Prostate gland (tissue), 2 donors: ENCODE measurements at regions not wholly inside any gene's neighbourhood (a gene's known extent, or its start where the extent isn't known, plus 50 kb on each side); places are given as distances from the start of the nearest gene placed in this dataset.
A peak's percentile ranks its signal among the peaks of the same experiment; 100 is the strongest.

Source experiments
- DNase-seq: peaks from one replicate; pipeline ENCODE4 v3.0.0-alpha.2; 2019; ENCODE audit warnings: low spot score
- H3K27ac ChIP-seq, 2 donors: fragments of 200-600 bp; sonication (generic); 2 replicates each; pipeline ENCODE4 v1.5.1; 2017 to 2019
- H3K27me3 ChIP-seq: fragments of 200-600 bp; sonication (generic); replicated peaks from 2 replicates; pipeline ENCODE4 v1.5.1; 2019; ENCODE audit not compliant: insufficient read depth
- H3K36me3 ChIP-seq, 2 donors: fragments of 200-600 bp; sonication (generic); 1 replicate in 1 of 2; 2 replicates in 1 of 2; pipeline versions ENCODE4 v1.5.1 to v1.8.1; 2017 to 2019
- H3K4me1 ChIP-seq: fragments of 200-600 bp; sonication (generic); replicated peaks from 2 replicates; pipeline ENCODE4 v1.5.1; 2019
- H3K4me3 ChIP-seq, 2 donors: fragments of 200-600 bp; sonication (generic); 2 replicates each; pipeline ENCODE4 v1.5.1; 2017 to 2019
- H3K9me3 ChIP-seq: fragments of 200-600 bp; sonication (generic); 2 replicates; pipeline ENCODE4 v1.5.1; 2017
- POLR2A ChIP-seq: fragments of 450-650 bp; IDR thresholded peaks from one replicate; pipeline ENCODE4 v1.6.1; 2016; ENCODE audit warnings: antibody characterized with exemption, mild to moderate bottlenecking
- POLR2AphosphoS5 ChIP-seq: sonication (generic); formaldehyde crosslinking; IDR thresholded peaks from one replicate; pipeline ENCODE4 v1.6.1; 2017; ENCODE audit warnings: antibody characterized with exemption
- WGBS: methylation state at CpG from one replicate; pipeline ENCODE4 v1.1.5; 2018; 5-methylcytosine and 5-hydroxymethylcytosine counted together
- intact Hi-C: fragments of 100-400 bp; cut with DNase I; formaldehyde crosslinking; loops from one replicate; pipeline ENCODE4 v1.14.2; 2022
- TF ChIP-seq, protein P1 (sequence below), 4 experiments: fragments of 200-600 bp in 2 of 4; fragments of 450-650 bp in 2 of 4; sonication (generic) in 2 of 4; IDR thresholded peaks; 1 replicate in 3 of 4; 2 replicates in 1 of 4; pipeline ENCODE4 v1.5.1; 2016 to 2019; ENCODE audit warnings: antibody characterized with exemption in 4 of 4, mild to moderate bottlenecking in 2 of 4, moderate library complexity in 2 of 4

GRCh38 chr17:69605571-69605970 lies 191.1 kb downstream of the MAP2K6 start:
- Histone ChIP-seq H3K36me3 (no peaks in the 10 kb centered on the region), H3K9me3 (no peaks in the 10 kb centered on the region), H3K27ac (no peak overlapping the region), H3K4me1 (no peaks in the 10 kb centered on the region), H3K4me3 (no peak overlapping the region), H3K27me3 (no peaks in the 10 kb centered on the region)
- DNase-seq: no peak
- WGBS: 88% methylated on average over 5 of the region's 5 CpGs
- TF ChIP-seq POLR2A: no peak
- no peak for TF ChIP-seq POLR2AphosphoS5
- TF ChIP-seq, protein P1, sequence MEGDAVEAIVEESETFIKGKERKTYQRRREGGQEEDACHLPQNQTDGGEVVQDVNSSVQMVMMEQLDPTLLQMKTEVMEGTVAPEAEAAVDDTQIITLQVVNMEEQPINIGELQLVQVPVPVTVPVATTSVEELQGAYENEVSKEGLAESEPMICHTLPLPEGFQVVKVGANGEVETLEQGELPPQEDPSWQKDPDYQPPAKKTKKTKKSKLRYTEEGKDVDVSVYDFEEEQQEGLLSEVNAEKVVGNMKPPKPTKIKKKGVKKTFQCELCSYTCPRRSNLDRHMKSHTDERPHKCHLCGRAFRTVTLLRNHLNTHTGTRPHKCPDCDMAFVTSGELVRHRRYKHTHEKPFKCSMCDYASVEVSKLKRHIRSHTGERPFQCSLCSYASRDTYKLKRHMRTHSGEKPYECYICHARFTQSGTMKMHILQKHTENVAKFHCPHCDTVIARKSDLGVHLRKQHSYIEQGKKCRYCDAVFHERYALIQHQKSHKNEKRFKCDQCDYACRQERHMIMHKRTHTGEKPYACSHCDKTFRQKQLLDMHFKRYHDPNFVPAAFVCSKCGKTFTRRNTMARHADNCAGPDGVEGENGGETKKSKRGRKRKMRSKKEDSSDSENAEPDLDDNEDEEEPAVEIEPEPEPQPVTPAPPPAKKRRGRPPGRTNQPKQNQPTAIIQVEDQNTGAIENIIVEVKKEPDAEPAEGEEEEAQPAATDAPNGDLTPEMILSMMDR (IDR thresholded peaks at IDR 0.05): no peak
- intact Hi-C loops: loop anchor here (5.0 kb wide), 1 partner anchor 33 kb away; no protein-coding TSS in a partner anchor

GRCh38 chr17:69606142-69606800 lies 191.8 kb downstream of the MAP2K6 start:
- no peaks in the 10 kb centered on the region for H3K9me3 ChIP-seq

DNA sequence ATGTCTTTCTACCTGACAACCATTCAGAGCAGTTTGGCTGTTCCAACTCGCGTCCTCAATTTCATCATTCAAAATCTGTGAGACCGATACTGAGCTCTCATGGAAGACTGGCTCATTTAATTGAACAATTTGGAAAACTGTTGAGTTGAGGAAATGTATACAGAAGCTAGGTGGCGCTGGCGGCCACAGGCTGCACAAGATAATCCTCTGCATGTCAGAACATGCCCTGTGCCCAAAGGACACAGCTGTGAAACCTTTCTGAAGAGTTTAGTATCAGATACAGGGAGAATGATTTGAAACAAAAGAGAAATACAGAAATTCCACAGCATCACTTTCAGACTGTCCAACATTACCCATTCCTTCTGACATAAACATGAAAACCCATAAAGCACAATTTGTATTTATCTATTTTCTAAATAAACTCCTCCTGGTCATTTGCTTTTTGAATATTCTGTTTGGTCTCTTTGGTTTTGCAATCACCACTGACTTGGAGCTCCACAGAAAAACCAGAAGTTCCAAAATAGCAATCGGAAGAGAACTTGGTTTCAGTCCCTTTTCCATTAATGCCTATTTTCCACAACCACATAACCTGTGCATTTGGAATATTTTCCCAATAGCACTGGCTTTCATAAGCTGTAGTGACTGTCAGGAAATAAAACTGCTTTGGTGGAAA lies 192.8 kb downstream of the MAP2K6 start:
- H3K36me3 ChIP-seq: no peaks in the 10 kb centered on the region
- no peaks in the 10 kb centered on the region for H3K27me3 ChIP-seq
- peak; percentile 60 for DNase-seq
- H3K27ac ChIP-seq: no peak overlapping the region
- TF ChIP-seq POLR2A (no peak), POLR2AphosphoS5 (peak; percentile 47)
- TF ChIP-seq, protein P1 (IDR thresholded peaks at IDR 0.05): peak; percentile 65 to 87 (median 81)
- no peaks in the 10 kb centered on the region for H3K9me3 ChIP-seq
- intact Hi-C loops: loop anchor here (5.0 kb wide), 1 partner anchor 35 kb away; no protein-coding TSS in a partner anchor
- no peak overlapping the region for H3K4me3 ChIP-seq
- no peaks in the 10 kb centered on the region for H3K4me1 ChIP-seq
- WGBS: 19% methylated on average over 6 of the region's 6 CpGs

More at GRCh38 chr17:69606142-69606800, 191.8 kb downstream of the MAP2K6 start:
- TF ChIP-seq POLR2AphosphoS5 (no peak), POLR2A (no peak)
- TF ChIP-seq, protein P1 (IDR thresholded peaks at IDR 0.05): no peak
- H3K27ac ChIP-seq: no peak overlapping the region
- no peak for DNase-seq
- H3K4me1 ChIP-seq: no peaks in the 10 kb centered on the region
- intact Hi-C loops: loop anchor here (5.0 kb wide), 1 partner anchor 34 kb away; no protein-coding TSS in a partner anchor
- no peaks in the 10 kb centered on the region for H3K27me3 ChIP-seq
- no peak overlapping the region for H3K4me3 ChIP-seq
- WGBS: 83% methylated on average over 5 of the region's 5 CpGs
- H3K36me3 ChIP-seq: no peaks in the 10 kb centered on the region

DNA sequence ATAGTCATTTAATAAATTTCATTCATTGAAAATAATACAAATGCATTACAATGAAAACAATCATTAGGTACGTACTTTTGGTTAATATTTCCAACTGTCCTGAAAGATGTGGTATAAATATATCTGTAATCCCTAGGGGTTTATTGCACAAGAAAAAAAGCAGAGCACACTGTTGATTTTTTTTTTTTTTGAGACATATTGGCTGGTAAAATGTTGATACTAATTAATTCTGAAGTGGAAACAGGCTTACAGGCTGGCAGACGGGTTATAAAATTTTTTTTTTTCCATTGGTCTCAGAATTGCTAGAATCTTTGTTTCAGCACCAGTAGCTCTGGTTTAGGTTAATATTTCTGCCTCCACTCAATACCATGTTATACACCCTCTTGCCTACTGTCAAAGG lies 193.6 kb downstream of the MAP2K6 start:
- Histone ChIP-seq H3K27me3 (no peaks in the 10 kb centered on the region), H3K27ac (no peak overlapping the region), H3K4me1 (no peaks in the 10 kb centered on the region), H3K4me3 (no peak overlapping the region), H3K36me3 (no peaks in the 10 kb centered on the region), H3K9me3 (no peaks in the 10 kb centered on the region)
- intact Hi-C loops: loop anchor here (2.0 to 5.0 kb wide), 2 partner anchors 36 to 537 kb away; no protein-coding TSS in a partner anchor
- no peak for DNase-seq
- TF ChIP-seq, protein P1 (IDR thresholded peaks at IDR 0.05): no peak
- TF ChIP-seq POLR2A (no peak), POLR2AphosphoS5 (no peak)
- 88% methylated on average over 2 of the region's 2 CpGs for WGBS
